ENCODE measurements at regions not wholly inside any gene's neighbourhood (a gene's known extent, or its start where the extent isn't known, plus 50 kb on each side); places are given as distances from the start of the nearest gene placed in this dataset.

- TF ChIP-seq EZH2 (IDR thresholded peaks at IDR 0.05; ENCODE audit: low read length, missing control alignments): no peak
- TF ChIP-seq CTCF (conservative IDR thresholded peaks at IDR 0.05 in 1 of 2, IDR thresholded peaks at IDR 0.05 in 1 of 2; ENCODE audit: low read depth in 1 of 2, low read length in 2 of 2): no peak
These were observed 154.7 kb upstream of the TMEM106B start for GRCh38 chr7:12056381-12056780.

All from fibroblast of lung (primary cell).